ENCODE measurements at regions not wholly inside any gene's neighbourhood (a gene's known extent, or its start where the extent isn't known, plus 50 kb on each side); places are given as distances from the start of the nearest gene placed in this dataset.

GRCh38 chr15:93887151-93887550, 344.2 kb upstream of the MCTP2 start:
- TF ChIP-seq TAF1 (IDR thresholded peaks at IDR 0.05; ENCODE audit: borderline replicate concordance, low read depth, low read length) (no peak), POLR2AphosphoS5 (IDR thresholded peaks at IDR 0.05; ENCODE audit: low read depth, low read length) (no peak), POLR2A (IDR thresholded peaks at IDR 0.05; ENCODE audit: low read depth, low read length) (no peak)
- FAIRE-seq, result no peak
- DNase-seq (ENCODE audit: insufficient read length), result no peak

GRCh38 chr15:93882779-93883178, 348.6 kb upstream of the MCTP2 start:
- DNase-seq (ENCODE audit: insufficient read length) (no peak), FAIRE-seq (no peak)
- no peak for TF ChIP-seq POLR2AphosphoS5 (IDR thresholded peaks at IDR 0.05; ENCODE audit: low read depth, low read length)
- no peak for TF ChIP-seq TAF1 (IDR thresholded peaks at IDR 0.05; ENCODE audit: borderline replicate concordance, low read depth, low read length)
- TF ChIP-seq POLR2A (IDR thresholded peaks at IDR 0.05; ENCODE audit: low read depth, low read length), result no peak

GRCh38 chr15:93882141-93882540, 349.2 kb upstream of the MCTP2 start:
- no peak for TF ChIP-seq POLR2AphosphoS5 (IDR thresholded peaks at IDR 0.05; ENCODE audit: low read depth, low read length)
- TF ChIP-seq POLR2A (IDR thresholded peaks at IDR 0.05; ENCODE audit: low read depth, low read length), result no peak
- no peak for TF ChIP-seq TAF1 (IDR thresholded peaks at IDR 0.05; ENCODE audit: borderline replicate concordance, low read depth, low read length)
- FAIRE-seq (no peak), DNase-seq (ENCODE audit: insufficient read length) (no peak)

GRCh38 chr15:93881310-93881709, 350.1 kb upstream of the MCTP2 start:
- FAIRE-seq (no peak), DNase-seq (ENCODE audit: insufficient read length) (no peak)
- TF ChIP-seq TAF1 (IDR thresholded peaks at IDR 0.05; ENCODE audit: borderline replicate concordance, low read depth, low read length), result no peak
- no peak for TF ChIP-seq POLR2AphosphoS5 (IDR thresholded peaks at IDR 0.05; ENCODE audit: low read depth, low read length)
- TF ChIP-seq POLR2A (IDR thresholded peaks at IDR 0.05; ENCODE audit: low read depth, low read length), result no peak

GRCh38 chr15:93880358-93880757, 351.0 kb upstream of the MCTP2 start:
- DNase-seq (ENCODE audit: insufficient read length), result no peak
- no peak for FAIRE-seq
- no peak for TF ChIP-seq POLR2AphosphoS5 (IDR thresholded peaks at IDR 0.05; ENCODE audit: low read depth, low read length)
- no peak for TF ChIP-seq TAF1 (IDR thresholded peaks at IDR 0.05; ENCODE audit: borderline replicate concordance, low read depth, low read length)
- no peak for TF ChIP-seq POLR2A (IDR thresholded peaks at IDR 0.05; ENCODE audit: low read depth, low read length)

GRCh38 chr15:93870583-93870982, 360.8 kb upstream of the MCTP2 start:
- no peak for TF ChIP-seq POLR2AphosphoS5 (IDR thresholded peaks at IDR 0.05; ENCODE audit: low read depth, low read length)
- TF ChIP-seq POLR2A (IDR thresholded peaks at IDR 0.05; ENCODE audit: low read depth, low read length), result no peak
- no peak for TF ChIP-seq TAF1 (IDR thresholded peaks at IDR 0.05; ENCODE audit: borderline replicate concordance, low read depth, low read length)
- no peak for DNase-seq (ENCODE audit: insufficient read length)
- FAIRE-seq, result no peak

- FAIRE-seq (no peak), DNase-seq (ENCODE audit: insufficient read length) (no peak)
- TF ChIP-seq TAF1 (IDR thresholded peaks at IDR 0.05; ENCODE audit: borderline replicate concordance, low read depth, low read length), result no peak
- TF ChIP-seq POLR2AphosphoS5 (IDR thresholded peaks at IDR 0.05; ENCODE audit: low read depth, low read length), result no peak
- no peak for TF ChIP-seq POLR2A (IDR thresholded peaks at IDR 0.05; ENCODE audit: low read depth, low read length)
Observed at GRCh38 chr15:93866948-93867347, 364.4 kb upstream of the MCTP2 start.

- FAIRE-seq (no peak), DNase-seq (ENCODE audit: insufficient read length) (no peak)
- TF ChIP-seq TAF1 (IDR thresholded peaks at IDR 0.05; ENCODE audit: borderline replicate concordance, low read depth, low read length) (no peak), POLR2A (IDR thresholded peaks at IDR 0.05; ENCODE audit: low read depth, low read length) (no peak), POLR2AphosphoS5 (IDR thresholded peaks at IDR 0.05; ENCODE audit: low read depth, low read length) (no peak)
Observed at GRCh38 chr15:93866476-93866875, 364.9 kb upstream of the MCTP2 start.

- TF ChIP-seq TAF1 (IDR thresholded peaks at IDR 0.05; ENCODE audit: borderline replicate concordance, low read depth, low read length) (no peak), POLR2A (IDR thresholded peaks at IDR 0.05; ENCODE audit: low read depth, low read length) (no peak), POLR2AphosphoS5 (IDR thresholded peaks at IDR 0.05; ENCODE audit: low read depth, low read length) (no peak)
- FAIRE-seq, result no peak
- no peak for DNase-seq (ENCODE audit: insufficient read length)
Observed at GRCh38 chr15:93865586-93865985, 365.8 kb upstream of the MCTP2 start.

GRCh38 chr15:93862791-93863190, 368.6 kb upstream of the MCTP2 start:
- DNase-seq (ENCODE audit: insufficient read length) (no peak), FAIRE-seq (no peak)
- no peak for TF ChIP-seq TAF1 (IDR thresholded peaks at IDR 0.05; ENCODE audit: borderline replicate concordance, low read depth, low read length)
- TF ChIP-seq POLR2AphosphoS5 (IDR thresholded peaks at IDR 0.05; ENCODE audit: low read depth, low read length), result no peak
- TF ChIP-seq POLR2A (IDR thresholded peaks at IDR 0.05; ENCODE audit: low read depth, low read length), result no peak

GRCh38 chr15:93861956-93862741, 369.2 kb upstream of the MCTP2 start:
- TF ChIP-seq POLR2A (IDR thresholded peaks at IDR 0.05; ENCODE audit: low read depth, low read length) (no peak), POLR2AphosphoS5 (IDR thresholded peaks at IDR 0.05; ENCODE audit: low read depth, low read length) (no peak), TAF1 (IDR thresholded peaks at IDR 0.05; ENCODE audit: borderline replicate concordance, low read depth, low read length) (no peak)
- FAIRE-seq (no peak), DNase-seq (ENCODE audit: insufficient read length) (no peak)

GRCh38 chr15:93861413-93861812, 369.9 kb upstream of the MCTP2 start:
- FAIRE-seq, result no peak
- no peak for TF ChIP-seq POLR2A (IDR thresholded peaks at IDR 0.05; ENCODE audit: low read depth, low read length)
- no peak for TF ChIP-seq POLR2AphosphoS5 (IDR thresholded peaks at IDR 0.05; ENCODE audit: low read depth, low read length)
- TF ChIP-seq TAF1 (IDR thresholded peaks at IDR 0.05; ENCODE audit: borderline replicate concordance, low read depth, low read length), result no peak
- no peak for DNase-seq (ENCODE audit: insufficient read length)
